ENCODE measurements at regions not wholly inside any gene's neighbourhood (a gene's known extent, or its start where the extent isn't known, plus 50 kb on each side); places are given as distances from the start of the nearest gene placed in this dataset.

- Histone ChIP-seq H3K27me3 (ENCODE audit: insufficient read depth, low read depth) (no peaks in the 10 kb centered on the region), H3K9me3 (ENCODE audit: insufficient read depth, low read depth) (no peaks in the 10 kb centered on the region), H3K9me2 (ENCODE audit: insufficient read depth) (no peaks in the 10 kb centered on the region), H3K27ac (no peak overlapping the region), H4K20me1 (ENCODE audit: insufficient read depth) (no peaks in the 10 kb centered on the region), H3K79me2 (ENCODE audit: low read depth) (no peaks in the 10 kb centered on the region), H3K36me3 (ENCODE audit: low read depth) (no peaks in the 10 kb centered on the region), H3K4me3 (no peak overlapping the region), H2AFZ (no peak overlapping the region), H3K4me1 (replicated peaks; ENCODE audit: insufficient read depth) (no peaks in the 10 kb centered on the region), H3K4me2 (no peak overlapping the region), H3F3A (ENCODE audit: insufficient read depth, low read depth) (no peaks in the 10 kb centered on the region)
- peak in 1 of 2 experiments; percentile 8 for DNase-seq
- BruUV-seq (replicated peaks) = no TSS peak
- POLR2A ChIA-PET (ENCODE audit: unreplicated experiment) = no interaction called here
- intact Hi-C loops (cut with micrococcal nuclease; ENCODE audit: unreplicated experiment) = no loop called here
- CTCF ChIA-PET = no interaction called here
- TF ChIP-seq EZH2 (IDR thresholded peaks at IDR 0.05; ENCODE audit: low read depth) = no peak
- peak; percentile 42; the same call in 1 of the 2 replicates for TF ChIP-seq CTCF (conservative IDR thresholded peaks at IDR 0.05)
Measured at GRCh38 chr18:25832001-25832604, 258.3 kb downstream of the SS18 start.

GRCh38 chr18:25831301-25831701 is 259.1 kb downstream of the SS18 start:
- H3K4me2 ChIP-seq = no peak overlapping the region
- H3K27me3 ChIP-seq (ENCODE audit: insufficient read depth, low read depth) = no peaks in the 10 kb centered on the region
- no peaks in the 10 kb centered on the region for H4K20me1 ChIP-seq (ENCODE audit: insufficient read depth)
- no peak overlapping the region for H3K4me3 ChIP-seq
- no peaks in the 10 kb centered on the region for H3K36me3 ChIP-seq (ENCODE audit: low read depth)
- no peaks in the 10 kb centered on the region for H3K9me3 ChIP-seq (ENCODE audit: insufficient read depth, low read depth)
- no peak overlapping the region for H3K27ac ChIP-seq
- H3K79me2 ChIP-seq (ENCODE audit: low read depth) = no peaks in the 10 kb centered on the region
- ChIA-PET POLR2A (ENCODE audit: unreplicated experiment) (no interaction called here), CTCF (no interaction called here)
- TF ChIP-seq CTCF (conservative IDR thresholded peaks at IDR 0.05) = no peak
- TF ChIP-seq EZH2 (IDR thresholded peaks at IDR 0.05; ENCODE audit: low read depth) = no peak
- no TSS peak for BruUV-seq (replicated peaks)
- no peak overlapping the region for H2AFZ ChIP-seq
- no peak for DNase-seq
- H3F3A ChIP-seq (ENCODE audit: insufficient read depth, low read depth) = no peaks in the 10 kb centered on the region
- H3K4me1 ChIP-seq (replicated peaks; ENCODE audit: insufficient read depth) = no peaks in the 10 kb centered on the region
- intact Hi-C loops (cut with micrococcal nuclease; ENCODE audit: unreplicated experiment) = no loop called here
- H3K9me2 ChIP-seq (ENCODE audit: insufficient read depth) = no peaks in the 10 kb centered on the region

- intact Hi-C loops (cut with micrococcal nuclease; ENCODE audit: unreplicated experiment) = no loop called here
- Histone ChIP-seq H3K4me1 (replicated peaks; ENCODE audit: insufficient read depth) (no peaks in the 10 kb centered on the region), H3K9me3 (ENCODE audit: insufficient read depth, low read depth) (no peaks in the 10 kb centered on the region), H3K27me3 (ENCODE audit: insufficient read depth, low read depth) (no peaks in the 10 kb centered on the region), H2AFZ (no peak overlapping the region), H4K20me1 (ENCODE audit: insufficient read depth) (no peaks in the 10 kb centered on the region), H3K36me3 (ENCODE audit: low read depth) (no peaks in the 10 kb centered on the region), H3K4me3 (no peak overlapping the region), H3K4me2 (no peak overlapping the region), H3F3A (ENCODE audit: insufficient read depth, low read depth) (no peaks in the 10 kb centered on the region), H3K27ac (no peak overlapping the region), H3K9me2 (ENCODE audit: insufficient read depth) (no peaks in the 10 kb centered on the region), H3K79me2 (ENCODE audit: low read depth) (no peaks in the 10 kb centered on the region)
- CTCF ChIA-PET = no interaction called here
- DNase-seq = no peak
- no TSS peak for BruUV-seq (replicated peaks)
- TF ChIP-seq CTCF (conservative IDR thresholded peaks at IDR 0.05) (no peak), EZH2 (IDR thresholded peaks at IDR 0.05; ENCODE audit: low read depth) (no peak)
- POLR2A ChIA-PET (ENCODE audit: unreplicated experiment) = no interaction called here
Measured at GRCh38 chr18:25830787-25831186, 259.6 kb downstream of the SS18 start.

Measured in PC-9 (cell line).